ENCODE measurements at regions not wholly inside any gene's neighbourhood (a gene's known extent, or its start where the extent isn't known, plus 50 kb on each side); places are given as distances from the start of the nearest gene placed in this dataset.

GRCh38 chr13:30359991-30360390 is 52.6 kb upstream of the KATNAL1 start:
- DNase-seq = no peak

GRCh38 chr13:30360586-30360985 is 53.2 kb upstream of the KATNAL1 start:
- DNase-seq = no peak

GRCh38 chr13:30362005-30362788 is 54.8 kb upstream of the KATNAL1 start:
- DNase-seq = no peak

GRCh38 chr13:30362869-30363268 is 55.5 kb upstream of the KATNAL1 start:
- DNase-seq = no peak

GRCh38 chr13:30363725-30364124 is 56.4 kb upstream of the KATNAL1 start:
- no peak for DNase-seq

- no peak for DNase-seq
Observed at GRCh38 chr13:30364133-30364532, 56.8 kb upstream of the KATNAL1 start.

- no peak for DNase-seq
Observed at GRCh38 chr13:30364876-30365275, 57.4 kb upstream of the UBE2L5 start.

- DNase-seq = no peak
Observed at GRCh38 chr13:30366088-30366487, 56.2 kb upstream of the UBE2L5 start.

- no peak for DNase-seq
Observed at GRCh38 chr13:30367296-30367695, 55.0 kb upstream of the UBE2L5 start.

- no peak for DNase-seq
Observed at GRCh38 chr13:30370146-30370545, 52.1 kb upstream of the UBE2L5 start.

GRCh38 chr13:30370916-30371521 is 51.3 kb upstream of the UBE2L5 start:
- DNase-seq = no peak

GRCh38 chr13:30371649-30372265 is 50.5 kb upstream of the UBE2L5 start:
- DNase-seq = peak; percentile 79
